HL-60 (cell line): ENCODE measurements at regions not wholly inside any gene's neighbourhood (a gene's known extent, or its start where the extent isn't known, plus 50 kb on each side); places are given as distances from the start of the nearest gene placed in this dataset.

Experiments used
- TF ChIP-seq, protein P1 (sequence below): IDR thresholded peaks from one replicate; pipeline ENCODE4 v1.5.1; 2011; ENCODE audit warnings: low read length, control low read depth, inconsistent platforms; ENCODE audit not compliant: insufficient read depth
- TF ChIP-seq, protein P2 (sequence below): IDR thresholded peaks from 2 replicates; pipeline ENCODE4 v1.6.1; 2012; ENCODE audit warnings: low read depth; ENCODE audit not compliant: insufficient replicate concordance

DNA sequence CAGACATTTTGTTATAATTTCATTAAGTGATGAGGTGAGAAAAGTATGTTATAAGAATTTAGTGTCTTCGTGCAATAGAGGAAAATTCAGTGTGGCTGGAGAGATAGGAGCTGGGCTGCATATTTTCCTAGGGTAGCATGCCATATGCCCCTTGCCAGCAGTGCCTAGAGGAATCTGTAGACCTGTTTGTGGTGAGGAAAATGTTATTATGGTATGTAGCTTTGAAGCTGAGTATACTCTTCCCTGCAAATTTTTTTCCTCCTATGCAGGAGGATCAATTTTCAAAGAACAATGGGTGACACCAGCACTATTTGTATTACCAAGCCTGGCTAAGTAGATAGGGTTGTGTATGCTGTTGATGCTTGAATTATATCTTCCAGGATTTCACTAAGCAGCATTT is 200.6 kb downstream of the EDEM1 start:
- TF ChIP-seq, protein P1, sequence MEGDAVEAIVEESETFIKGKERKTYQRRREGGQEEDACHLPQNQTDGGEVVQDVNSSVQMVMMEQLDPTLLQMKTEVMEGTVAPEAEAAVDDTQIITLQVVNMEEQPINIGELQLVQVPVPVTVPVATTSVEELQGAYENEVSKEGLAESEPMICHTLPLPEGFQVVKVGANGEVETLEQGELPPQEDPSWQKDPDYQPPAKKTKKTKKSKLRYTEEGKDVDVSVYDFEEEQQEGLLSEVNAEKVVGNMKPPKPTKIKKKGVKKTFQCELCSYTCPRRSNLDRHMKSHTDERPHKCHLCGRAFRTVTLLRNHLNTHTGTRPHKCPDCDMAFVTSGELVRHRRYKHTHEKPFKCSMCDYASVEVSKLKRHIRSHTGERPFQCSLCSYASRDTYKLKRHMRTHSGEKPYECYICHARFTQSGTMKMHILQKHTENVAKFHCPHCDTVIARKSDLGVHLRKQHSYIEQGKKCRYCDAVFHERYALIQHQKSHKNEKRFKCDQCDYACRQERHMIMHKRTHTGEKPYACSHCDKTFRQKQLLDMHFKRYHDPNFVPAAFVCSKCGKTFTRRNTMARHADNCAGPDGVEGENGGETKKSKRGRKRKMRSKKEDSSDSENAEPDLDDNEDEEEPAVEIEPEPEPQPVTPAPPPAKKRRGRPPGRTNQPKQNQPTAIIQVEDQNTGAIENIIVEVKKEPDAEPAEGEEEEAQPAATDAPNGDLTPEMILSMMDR, result no peak
- TF ChIP-seq, protein P2, sequence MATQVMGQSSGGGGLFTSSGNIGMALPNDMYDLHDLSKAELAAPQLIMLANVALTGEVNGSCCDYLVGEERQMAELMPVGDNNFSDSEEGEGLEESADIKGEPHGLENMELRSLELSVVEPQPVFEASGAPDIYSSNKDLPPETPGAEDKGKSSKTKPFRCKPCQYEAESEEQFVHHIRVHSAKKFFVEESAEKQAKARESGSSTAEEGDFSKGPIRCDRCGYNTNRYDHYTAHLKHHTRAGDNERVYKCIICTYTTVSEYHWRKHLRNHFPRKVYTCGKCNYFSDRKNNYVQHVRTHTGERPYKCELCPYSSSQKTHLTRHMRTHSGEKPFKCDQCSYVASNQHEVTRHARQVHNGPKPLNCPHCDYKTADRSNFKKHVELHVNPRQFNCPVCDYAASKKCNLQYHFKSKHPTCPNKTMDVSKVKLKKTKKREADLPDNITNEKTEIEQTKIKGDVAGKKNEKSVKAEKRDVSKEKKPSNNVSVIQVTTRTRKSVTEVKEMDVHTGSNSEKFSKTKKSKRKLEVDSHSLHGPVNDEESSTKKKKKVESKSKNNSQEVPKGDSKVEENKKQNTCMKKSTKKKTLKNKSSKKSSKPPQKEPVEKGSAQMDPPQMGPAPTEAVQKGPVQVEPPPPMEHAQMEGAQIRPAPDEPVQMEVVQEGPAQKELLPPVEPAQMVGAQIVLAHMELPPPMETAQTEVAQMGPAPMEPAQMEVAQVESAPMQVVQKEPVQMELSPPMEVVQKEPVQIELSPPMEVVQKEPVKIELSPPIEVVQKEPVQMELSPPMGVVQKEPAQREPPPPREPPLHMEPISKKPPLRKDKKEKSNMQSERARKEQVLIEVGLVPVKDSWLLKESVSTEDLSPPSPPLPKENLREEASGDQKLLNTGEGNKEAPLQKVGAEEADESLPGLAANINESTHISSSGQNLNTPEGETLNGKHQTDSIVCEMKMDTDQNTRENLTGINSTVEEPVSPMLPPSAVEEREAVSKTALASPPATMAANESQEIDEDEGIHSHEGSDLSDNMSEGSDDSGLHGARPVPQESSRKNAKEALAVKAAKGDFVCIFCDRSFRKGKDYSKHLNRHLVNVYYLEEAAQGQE, result no peak
